NCI-H1694 treated with DMSO at 0.1 percent for 48 hours (cell line): ENCODE measurements at regions not wholly inside any gene's neighbourhood (a gene's known extent, or its start where the extent isn't known, plus 50 kb on each side); places are given as distances from the start of the nearest gene placed in this dataset.
A peak's percentile ranks its signal among the peaks of the same experiment; 100 is the strongest.
"Not testable (repeated sequence)": the region's sequence is repeated elsewhere in the genome, so short reads cannot be mapped to it uniquely, and the experiment has no call there.

Experiments
- DNase-seq: peaks from one replicate; lab custom pipeline; 2025; lab: John Stamatoyannopoulos, UW

DNA sequence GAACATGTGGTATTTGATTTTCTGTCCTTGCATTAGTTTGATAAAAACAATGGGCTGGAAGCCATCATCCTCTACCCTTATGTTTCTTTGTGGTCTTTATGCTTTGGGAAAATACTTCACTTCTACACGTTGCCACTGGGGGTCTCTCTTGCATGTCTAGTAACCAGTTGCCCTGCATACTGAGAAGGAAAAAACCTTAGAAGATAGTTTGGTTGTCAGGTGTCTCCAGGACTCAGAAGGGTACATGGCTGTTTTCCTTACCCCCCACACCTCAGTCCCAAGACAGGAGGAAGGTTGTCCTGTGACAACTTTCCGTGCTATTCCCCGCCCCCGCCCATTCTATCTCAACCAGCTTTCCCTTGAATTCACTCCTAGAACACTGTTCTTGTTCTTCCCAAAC is 62.1 kb upstream of the LANCL3 start:
- DNase-seq, result peak; percentile 22

DNA sequence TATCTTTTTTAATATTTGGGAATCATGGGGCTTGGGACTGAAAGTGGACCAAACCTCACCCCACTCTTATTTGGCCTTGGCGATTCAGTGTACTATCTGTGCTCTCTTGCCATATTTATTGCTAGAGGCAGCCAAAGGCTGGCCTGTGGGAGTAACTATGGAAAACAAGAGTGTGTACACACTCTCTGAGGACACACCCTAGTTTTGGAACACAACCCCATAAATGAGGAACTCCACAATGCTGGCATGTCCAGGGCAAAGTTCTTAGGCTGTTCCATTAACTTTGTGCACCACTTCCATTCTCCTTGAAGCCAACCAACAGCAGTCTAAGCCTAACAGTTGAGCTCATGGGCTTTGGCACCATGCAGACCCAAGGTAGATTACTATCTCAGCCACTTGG is 54.9 kb upstream of the LANCL3 start:
- DNase-seq, result not testable (repeated sequence)

GRCh38 chrX:37519261-37519660 is 52.2 kb upstream of the LANCL3 start:
- not testable (repeated sequence) for DNase-seq

DNA sequence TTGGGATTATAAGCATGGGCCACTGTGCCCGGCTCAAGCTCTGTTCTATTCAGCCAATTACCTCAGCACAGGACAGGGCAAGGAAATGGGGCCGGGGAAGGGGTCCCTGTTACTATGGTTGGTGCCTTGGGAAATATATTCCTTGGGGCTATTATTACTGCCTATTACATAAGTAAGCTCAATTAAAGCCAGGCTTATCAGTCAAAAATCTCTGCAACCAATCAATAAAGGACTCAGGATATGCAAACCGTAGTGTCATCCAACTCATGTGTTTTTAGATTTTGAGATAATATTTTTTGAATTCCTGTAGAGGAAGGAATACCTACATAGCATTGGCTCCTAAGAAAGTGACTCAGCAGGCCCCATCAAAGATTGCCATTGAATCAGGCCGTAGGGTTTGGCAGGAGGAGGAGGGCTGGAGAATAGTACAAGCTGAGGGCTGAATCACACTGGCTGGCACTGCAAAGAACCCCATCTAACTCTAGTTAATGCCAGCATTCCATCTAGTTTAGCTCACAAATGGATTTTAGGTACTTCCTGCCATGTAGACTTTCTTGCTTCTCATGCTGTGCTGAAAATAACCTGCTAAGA is 50.5 kb upstream of the LANCL3 start:
- not testable (repeated sequence) for DNase-seq
